Panc1 (cell line): ENCODE measurements at regions not wholly inside any gene's neighbourhood (a gene's known extent, or its start where the extent isn't known, plus 50 kb on each side); places are given as distances from the start of the nearest gene placed in this dataset.

Experiments
- ATAC-seq: fragments of 200-7000 bp; cut with Tn5 transposase; 2 replicates; pipeline ENCODE4 v1.9.1; 2020; ENCODE audit warnings: mild to moderate bottlenecking, moderate library complexity
- BruUV-seq: library from RNA; stranded (reverse); fragments of 400-500 nt; replicated peaks from 2 replicates; lab custom pipeline; 2021; lab: Mats Ljungman, UMichigan
- CTCF ChIA-PET: fragments of 300-600 bp; sonication (Branson Sonifier 250); formaldehyde crosslinking; loops from one replicate; lab custom pipeline; 2022; ENCODE audit warnings: antibody characterized with exemption; lab: Charles Lee
- POLR2A ChIA-PET: fragments of 300-600 bp; sonication (Branson Sonifier 250); formaldehyde crosslinking; loops from one replicate; lab custom pipeline; 2022; ENCODE audit warnings: antibody characterized with exemption; lab: Charles Lee
- DNase-seq: peaks from one replicate; pipeline ENCODE4 v3.0.0-alpha.2; 2010; ENCODE audit warnings: low read depth, low spot score
- H3K27ac ChIP-seq: 2 replicates; pipeline ENCODE4 v1.5.1; 2011; ENCODE audit warnings: mild to moderate bottlenecking, low read length, inconsistent platforms
- H3K27me3 ChIP-seq: fragments of 200-500 bp; sonication (Bioruptor generic); 2 replicates; pipeline ENCODE4 v1.6.0; 2014; ENCODE audit warnings: low read length, inconsistent platforms; ENCODE audit not compliant: control insufficient read depth, insufficient read depth
- H3K36me3 ChIP-seq: fragments of 200-500 bp; sonication (Bioruptor generic); 2 replicates; pipeline ENCODE4 v1.5.1; 2014; ENCODE audit warnings: inconsistent platforms, mild to moderate bottlenecking, low read length, moderate library complexity; ENCODE audit not compliant: control insufficient read depth, insufficient read depth
- H3K4me1 ChIP-seq: 2 replicates; pipeline ENCODE4 v1.5.1; 2011; ENCODE audit warnings: inconsistent platforms, mild to moderate bottlenecking, low read length, moderate library complexity; ENCODE audit not compliant: control insufficient read depth, insufficient read depth
- H3K4me3 ChIP-seq, 2 experiments: 2 replicates each; pipeline ENCODE4 v1.5.1; 2011 to 2012; ENCODE audit warnings: low read depth in 2 of 2, low read length in 2 of 2, mild to moderate bottlenecking in 2 of 2, inconsistent platforms in 1 of 2, moderate library complexity in 1 of 2
- H3K9me3 ChIP-seq: fragments of 200-500 bp; sonication (Bioruptor generic); 2 replicates; pipeline ENCODE4 v1.5.1; 2014; ENCODE audit warnings: low read depth, mild to moderate bottlenecking, inconsistent platforms, low read length, moderate library complexity; ENCODE audit not compliant: control insufficient read depth, insufficient read depth
- POLR2AphosphoS5 ChIP-seq: IDR thresholded peaks from 2 replicates; pipeline ENCODE4 v1.6.1; 2012; ENCODE audit warnings: mild to moderate bottlenecking, low read depth, low read length, moderate library complexity
- REST ChIP-seq, 2 experiments: IDR thresholded peaks; 2 replicates each; pipeline ENCODE4 v1.6.1; 2011 to 2012; ENCODE audit warnings: low read depth in 2 of 2, control low read depth in 1 of 2, low read length in 1 of 2, mild to moderate bottlenecking in 1 of 2, moderate library complexity in 1 of 2; ENCODE audit not compliant: insufficient read depth in 1 of 2
- SIN3A ChIP-seq: IDR thresholded peaks from 2 replicates; pipeline ENCODE4 v1.6.1; 2012; ENCODE audit warnings: low read depth, mild to moderate bottlenecking, low read length, moderate library complexity, borderline replicate concordance; ENCODE audit not compliant: insufficient read depth
- TCF7L2 ChIP-seq: IDR thresholded peaks from 2 replicates; pipeline ENCODE4 v1.6.1; 2011; ENCODE audit warnings: mild to moderate bottlenecking, low read depth, low read length, inconsistent platforms
- in situ Hi-C: cut with HindIII; loops from 2 replicates; pipeline ENCODE4 v1.10.0; 2016; ENCODE audit warnings: low sequenced_read_pairs, low pct_unique_long_range_greater_than_20kb
- intact Hi-C: fragments of 100-400 bp; cut with micrococcal nuclease; formaldehyde crosslinking; loops from one replicate; pipeline ENCODE4 v1.10.0; 2022; ENCODE audit not compliant: unreplicated experiment
- TF ChIP-seq, protein P1 (sequence below): fragments of 450-650 bp; IDR thresholded peaks from 2 replicates; pipeline ENCODE4 v1.5.1; 2017; ENCODE audit warnings: mild to moderate bottlenecking

DNA sequence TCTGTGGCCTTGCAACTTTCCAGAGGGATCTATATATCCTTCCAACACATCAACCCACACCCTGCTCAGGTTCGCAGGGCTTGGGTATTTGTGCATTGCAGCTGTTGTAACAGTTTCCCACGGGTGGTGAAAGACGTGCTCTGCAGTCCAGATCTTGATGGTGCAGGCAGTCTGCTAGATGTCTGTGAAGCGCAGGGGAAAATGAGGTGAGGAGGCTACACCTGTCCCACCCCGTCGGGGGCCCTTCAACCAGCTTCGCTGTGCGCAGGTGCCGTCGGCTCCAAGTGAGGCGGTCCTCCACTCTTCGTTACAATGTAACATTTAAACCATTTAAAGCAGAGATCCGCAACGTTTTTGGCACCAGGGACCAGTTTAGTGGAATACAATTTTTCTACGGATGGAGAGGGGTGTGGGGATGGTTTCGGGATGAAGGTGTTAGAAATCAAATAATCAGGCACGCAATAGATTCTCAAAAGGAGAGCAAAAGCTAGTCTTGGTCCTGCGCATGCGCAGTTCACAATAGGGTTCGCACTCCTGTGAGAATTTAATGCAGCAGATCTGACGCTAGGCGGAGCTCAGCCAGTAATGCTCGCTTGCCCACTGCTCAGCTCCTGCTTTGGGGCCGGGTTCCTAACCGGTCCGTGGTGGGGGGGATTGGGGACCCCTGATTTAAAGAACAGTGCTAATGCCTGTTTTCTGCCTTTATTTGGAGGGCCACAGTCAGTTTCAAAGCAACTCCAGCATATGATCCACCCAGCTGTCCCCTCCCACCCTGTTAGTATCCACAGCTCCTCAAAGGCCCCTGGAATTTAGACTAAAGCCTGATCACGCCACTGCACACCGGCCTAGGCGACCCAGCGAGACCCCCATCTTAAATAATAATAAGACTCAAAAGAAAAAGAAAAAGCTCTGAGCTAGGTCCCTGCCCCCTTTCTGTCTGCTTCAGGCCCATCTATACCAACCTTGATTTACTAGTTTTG, 97.1 kb upstream of the SELENOP start:
- BruUV-seq = no TSS peak
- Histone ChIP-seq H3K27ac (peak overlapping the region; percentile 75), H3K36me3 (no peaks in the 10 kb centered on the region), H3K27me3 (peaks cover 11% of the 10 kb centered on the region), H3K9me3 (no peaks in the 10 kb centered on the region), H3K4me3 (peak overlapping the region; percentile 56 to 79), H3K4me1 (peaks cover 8% of the 10 kb centered on the region; the same call in 1 of the 2 replicates)
- ChIA-PET CTCF (interaction anchor here (0.6 to 1.8 kb wide), 11 partner anchors 15 to 575 kb away, joined by 3 to 8 read pairs (median 5); partner anchors contain the start of gene TMEM267), POLR2A (interaction anchor here (0.6 to 0.7 kb wide), 3 partner anchors 128 to 206 kb away, joined by 3 to 6 read pairs (median 3); no protein-coding TSS in a partner anchor)
- TF ChIP-seq REST (IDR thresholded peaks at IDR 0.05; ENCODE audit: insufficient read depth in 1 of 2, low read depth in 2 of 2, low read length in 1 of 2) (no peak), TCF7L2 (no peak), POLR2AphosphoS5 (no peak)
- TF ChIP-seq, protein P1, sequence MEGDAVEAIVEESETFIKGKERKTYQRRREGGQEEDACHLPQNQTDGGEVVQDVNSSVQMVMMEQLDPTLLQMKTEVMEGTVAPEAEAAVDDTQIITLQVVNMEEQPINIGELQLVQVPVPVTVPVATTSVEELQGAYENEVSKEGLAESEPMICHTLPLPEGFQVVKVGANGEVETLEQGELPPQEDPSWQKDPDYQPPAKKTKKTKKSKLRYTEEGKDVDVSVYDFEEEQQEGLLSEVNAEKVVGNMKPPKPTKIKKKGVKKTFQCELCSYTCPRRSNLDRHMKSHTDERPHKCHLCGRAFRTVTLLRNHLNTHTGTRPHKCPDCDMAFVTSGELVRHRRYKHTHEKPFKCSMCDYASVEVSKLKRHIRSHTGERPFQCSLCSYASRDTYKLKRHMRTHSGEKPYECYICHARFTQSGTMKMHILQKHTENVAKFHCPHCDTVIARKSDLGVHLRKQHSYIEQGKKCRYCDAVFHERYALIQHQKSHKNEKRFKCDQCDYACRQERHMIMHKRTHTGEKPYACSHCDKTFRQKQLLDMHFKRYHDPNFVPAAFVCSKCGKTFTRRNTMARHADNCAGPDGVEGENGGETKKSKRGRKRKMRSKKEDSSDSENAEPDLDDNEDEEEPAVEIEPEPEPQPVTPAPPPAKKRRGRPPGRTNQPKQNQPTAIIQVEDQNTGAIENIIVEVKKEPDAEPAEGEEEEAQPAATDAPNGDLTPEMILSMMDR = peak; percentile 94
- intact Hi-C loops = no loop called here
- in situ Hi-C loops = loop anchor here (25.0 kb wide), 1 partner anchor 104 kb away; no protein-coding TSS in a partner anchor
- DNase-seq (peak; percentile 89), ATAC-seq (peak; percentile 93)

- no TSS peak for BruUV-seq
- in situ Hi-C loops = loop anchor here (25.0 kb wide), 1 partner anchor 104 kb away; no protein-coding TSS in a partner anchor
- H3K4me3 ChIP-seq = peak overlapping the region; percentile 56 to 79
- TF ChIP-seq SIN3A = no peak
- TF ChIP-seq TCF7L2 = no peak
- no peak for TF ChIP-seq REST (IDR thresholded peaks at IDR 0.05; ENCODE audit: insufficient read depth in 1 of 2, low read depth in 2 of 2, low read length in 1 of 2)
- peaks cover 8% of the 10 kb centered on the region; the same call in 1 of the 2 replicates for H3K4me1 ChIP-seq
- ChIA-PET POLR2A (no interaction called here), CTCF (interaction anchor here (0.9 to 1.8 kb wide), 3 partner anchors 19 to 133 kb away, joined by 5 to 8 read pairs (median 8); no protein-coding TSS in a partner anchor)
- H3K9me3 ChIP-seq = no peaks in the 10 kb centered on the region
- no peaks in the 10 kb centered on the region for H3K36me3 ChIP-seq
- peaks cover 11% of the 10 kb centered on the region for H3K27me3 ChIP-seq
- no peak for ATAC-seq
- no peak for DNase-seq
- intact Hi-C loops = no loop called here
- H3K27ac ChIP-seq = no peak overlapping the region
These were observed 96.4 kb upstream of the SELENOP start for GRCh38 chr5:42908086-42908485.
